ENCODE measurements at regions not wholly inside any gene's neighbourhood (a gene's known extent, or its start where the extent isn't known, plus 50 kb on each side); places are given as distances from the start of the nearest gene placed in this dataset.

GRCh38 chr18:45248240-45248903 is 366.9 kb upstream of the SLC14A2 start:
- TF ChIP-seq POLR2A (IDR thresholded peaks at IDR 0.05) (no peak), POLR2AphosphoS5 (IDR thresholded peaks at IDR 0.05) (no peak)
- TF ChIP-seq, protein P1, sequence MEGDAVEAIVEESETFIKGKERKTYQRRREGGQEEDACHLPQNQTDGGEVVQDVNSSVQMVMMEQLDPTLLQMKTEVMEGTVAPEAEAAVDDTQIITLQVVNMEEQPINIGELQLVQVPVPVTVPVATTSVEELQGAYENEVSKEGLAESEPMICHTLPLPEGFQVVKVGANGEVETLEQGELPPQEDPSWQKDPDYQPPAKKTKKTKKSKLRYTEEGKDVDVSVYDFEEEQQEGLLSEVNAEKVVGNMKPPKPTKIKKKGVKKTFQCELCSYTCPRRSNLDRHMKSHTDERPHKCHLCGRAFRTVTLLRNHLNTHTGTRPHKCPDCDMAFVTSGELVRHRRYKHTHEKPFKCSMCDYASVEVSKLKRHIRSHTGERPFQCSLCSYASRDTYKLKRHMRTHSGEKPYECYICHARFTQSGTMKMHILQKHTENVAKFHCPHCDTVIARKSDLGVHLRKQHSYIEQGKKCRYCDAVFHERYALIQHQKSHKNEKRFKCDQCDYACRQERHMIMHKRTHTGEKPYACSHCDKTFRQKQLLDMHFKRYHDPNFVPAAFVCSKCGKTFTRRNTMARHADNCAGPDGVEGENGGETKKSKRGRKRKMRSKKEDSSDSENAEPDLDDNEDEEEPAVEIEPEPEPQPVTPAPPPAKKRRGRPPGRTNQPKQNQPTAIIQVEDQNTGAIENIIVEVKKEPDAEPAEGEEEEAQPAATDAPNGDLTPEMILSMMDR (IDR thresholded peaks at IDR 0.05 in 8 of 11, conservative IDR thresholded peaks at IDR 0.05 in 3 of 11): no peak
